Panc1 (cell line): ENCODE measurements at regions not wholly inside any gene's neighbourhood (a gene's known extent, or its start where the extent isn't known, plus 50 kb on each side); places are given as distances from the start of the nearest gene placed in this dataset.

Experiments used
- ATAC-seq: fragments of 200-7000 bp; cut with Tn5 transposase; 2 replicates; pipeline ENCODE4 v1.9.1; 2020; ENCODE audit warnings: mild to moderate bottlenecking, moderate library complexity
- BruUV-seq: library from RNA; stranded (reverse); fragments of 400-500 nt; replicated peaks from 2 replicates; lab custom pipeline; 2021; lab: Mats Ljungman, UMichigan
- CTCF ChIA-PET: fragments of 300-600 bp; sonication (Branson Sonifier 250); formaldehyde crosslinking; loops from one replicate; lab custom pipeline; 2022; ENCODE audit warnings: antibody characterized with exemption; lab: Charles Lee
- POLR2A ChIA-PET: fragments of 300-600 bp; sonication (Branson Sonifier 250); formaldehyde crosslinking; loops from one replicate; lab custom pipeline; 2022; ENCODE audit warnings: antibody characterized with exemption; lab: Charles Lee
- DNase-seq: peaks from one replicate; pipeline ENCODE4 v3.0.0-alpha.2; 2010; ENCODE audit warnings: low read depth, low spot score
- H3K27ac ChIP-seq: 2 replicates; pipeline ENCODE4 v1.5.1; 2011; ENCODE audit warnings: mild to moderate bottlenecking, low read length, inconsistent platforms
- H3K27me3 ChIP-seq: fragments of 200-500 bp; sonication (Bioruptor generic); 2 replicates; pipeline ENCODE4 v1.6.0; 2014; ENCODE audit warnings: low read length, inconsistent platforms; ENCODE audit not compliant: control insufficient read depth, insufficient read depth
- H3K36me3 ChIP-seq: fragments of 200-500 bp; sonication (Bioruptor generic); 2 replicates; pipeline ENCODE4 v1.5.1; 2014; ENCODE audit warnings: inconsistent platforms, mild to moderate bottlenecking, low read length, moderate library complexity; ENCODE audit not compliant: control insufficient read depth, insufficient read depth
- H3K4me1 ChIP-seq: 2 replicates; pipeline ENCODE4 v1.5.1; 2011; ENCODE audit warnings: inconsistent platforms, mild to moderate bottlenecking, low read length, moderate library complexity; ENCODE audit not compliant: control insufficient read depth, insufficient read depth
- H3K4me3 ChIP-seq, 2 experiments: 2 replicates each; pipeline ENCODE4 v1.5.1; 2011 to 2012; ENCODE audit warnings: low read depth in 2 of 2, low read length in 2 of 2, mild to moderate bottlenecking in 2 of 2, inconsistent platforms in 1 of 2, moderate library complexity in 1 of 2
- H3K9me3 ChIP-seq: fragments of 200-500 bp; sonication (Bioruptor generic); 2 replicates; pipeline ENCODE4 v1.5.1; 2014; ENCODE audit warnings: low read depth, mild to moderate bottlenecking, inconsistent platforms, low read length, moderate library complexity; ENCODE audit not compliant: control insufficient read depth, insufficient read depth
- POLR2AphosphoS5 ChIP-seq: IDR thresholded peaks from 2 replicates; pipeline ENCODE4 v1.6.1; 2012; ENCODE audit warnings: mild to moderate bottlenecking, low read depth, low read length, moderate library complexity
- SIN3A ChIP-seq: IDR thresholded peaks from 2 replicates; pipeline ENCODE4 v1.6.1; 2012; ENCODE audit warnings: low read depth, mild to moderate bottlenecking, low read length, moderate library complexity, borderline replicate concordance; ENCODE audit not compliant: insufficient read depth
- TCF7L2 ChIP-seq: IDR thresholded peaks from 2 replicates; pipeline ENCODE4 v1.6.1; 2011; ENCODE audit warnings: mild to moderate bottlenecking, low read depth, low read length, inconsistent platforms
- in situ Hi-C: cut with HindIII; loops from 2 replicates; pipeline ENCODE4 v1.10.0; 2016; ENCODE audit warnings: low sequenced_read_pairs, low pct_unique_long_range_greater_than_20kb
- intact Hi-C: fragments of 100-400 bp; cut with micrococcal nuclease; formaldehyde crosslinking; loops from one replicate; pipeline ENCODE4 v1.10.0; 2022; ENCODE audit not compliant: unreplicated experiment
- TF ChIP-seq, protein P1 (sequence below), 2 experiments: IDR thresholded peaks; 2 replicates each; pipeline ENCODE4 v1.6.1; 2011 to 2012; ENCODE audit warnings: low read depth in 2 of 2, control low read depth in 1 of 2, low read length in 1 of 2, mild to moderate bottlenecking in 1 of 2, moderate library complexity in 1 of 2; ENCODE audit not compliant: insufficient read depth in 1 of 2
- TF ChIP-seq, protein P2 (sequence below): fragments of 450-650 bp; IDR thresholded peaks from 2 replicates; pipeline ENCODE4 v1.5.1; 2017; ENCODE audit warnings: mild to moderate bottlenecking

DNA sequence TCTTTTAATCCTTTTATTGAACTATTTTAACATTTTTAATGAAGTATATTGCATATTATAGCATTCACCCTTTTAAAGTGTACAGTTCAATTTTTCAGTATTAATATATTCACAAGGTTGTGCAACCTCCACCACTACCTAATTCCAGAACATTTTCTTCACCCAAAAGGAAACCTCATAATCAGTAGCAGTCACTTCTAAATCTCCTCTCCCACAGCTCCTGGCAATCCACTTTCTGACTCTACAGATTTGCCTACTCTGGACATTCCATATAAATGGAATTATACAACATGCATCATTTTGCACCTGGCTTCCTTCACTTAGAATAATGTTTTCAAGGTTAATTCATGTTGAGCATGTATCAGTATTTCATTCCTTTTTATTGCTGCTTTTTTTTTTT is 55.0 kb upstream of the HRH1 start:
- intact Hi-C loops (no loop called here), in situ Hi-C loops (no loop called here)
- no peak overlapping the region for H3K27ac ChIP-seq
- BruUV-seq = no TSS peak
- H3K4me3 ChIP-seq = no peak overlapping the region
- POLR2A ChIA-PET = no interaction called here
- peaks cover 3% of the 10 kb centered on the region for H3K4me1 ChIP-seq
- H3K9me3 ChIP-seq = no peaks in the 10 kb centered on the region
- H3K27me3 ChIP-seq = no peaks in the 10 kb centered on the region
- no peak for ATAC-seq
- CTCF ChIA-PET = interaction anchor here (0.6 kb wide), 1 partner anchor 236 kb away, joined by 3 read pairs; no protein-coding TSS in a partner anchor
- TF ChIP-seq TCF7L2 (no peak), POLR2AphosphoS5 (no peak), SIN3A (no peak)
- TF ChIP-seq, protein P1, sequence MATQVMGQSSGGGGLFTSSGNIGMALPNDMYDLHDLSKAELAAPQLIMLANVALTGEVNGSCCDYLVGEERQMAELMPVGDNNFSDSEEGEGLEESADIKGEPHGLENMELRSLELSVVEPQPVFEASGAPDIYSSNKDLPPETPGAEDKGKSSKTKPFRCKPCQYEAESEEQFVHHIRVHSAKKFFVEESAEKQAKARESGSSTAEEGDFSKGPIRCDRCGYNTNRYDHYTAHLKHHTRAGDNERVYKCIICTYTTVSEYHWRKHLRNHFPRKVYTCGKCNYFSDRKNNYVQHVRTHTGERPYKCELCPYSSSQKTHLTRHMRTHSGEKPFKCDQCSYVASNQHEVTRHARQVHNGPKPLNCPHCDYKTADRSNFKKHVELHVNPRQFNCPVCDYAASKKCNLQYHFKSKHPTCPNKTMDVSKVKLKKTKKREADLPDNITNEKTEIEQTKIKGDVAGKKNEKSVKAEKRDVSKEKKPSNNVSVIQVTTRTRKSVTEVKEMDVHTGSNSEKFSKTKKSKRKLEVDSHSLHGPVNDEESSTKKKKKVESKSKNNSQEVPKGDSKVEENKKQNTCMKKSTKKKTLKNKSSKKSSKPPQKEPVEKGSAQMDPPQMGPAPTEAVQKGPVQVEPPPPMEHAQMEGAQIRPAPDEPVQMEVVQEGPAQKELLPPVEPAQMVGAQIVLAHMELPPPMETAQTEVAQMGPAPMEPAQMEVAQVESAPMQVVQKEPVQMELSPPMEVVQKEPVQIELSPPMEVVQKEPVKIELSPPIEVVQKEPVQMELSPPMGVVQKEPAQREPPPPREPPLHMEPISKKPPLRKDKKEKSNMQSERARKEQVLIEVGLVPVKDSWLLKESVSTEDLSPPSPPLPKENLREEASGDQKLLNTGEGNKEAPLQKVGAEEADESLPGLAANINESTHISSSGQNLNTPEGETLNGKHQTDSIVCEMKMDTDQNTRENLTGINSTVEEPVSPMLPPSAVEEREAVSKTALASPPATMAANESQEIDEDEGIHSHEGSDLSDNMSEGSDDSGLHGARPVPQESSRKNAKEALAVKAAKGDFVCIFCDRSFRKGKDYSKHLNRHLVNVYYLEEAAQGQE (IDR thresholded peaks at IDR 0.05; ENCODE audit: insufficient read depth in 1 of 2, low read depth in 2 of 2, low read length in 1 of 2) = no peak
- TF ChIP-seq, protein P2, sequence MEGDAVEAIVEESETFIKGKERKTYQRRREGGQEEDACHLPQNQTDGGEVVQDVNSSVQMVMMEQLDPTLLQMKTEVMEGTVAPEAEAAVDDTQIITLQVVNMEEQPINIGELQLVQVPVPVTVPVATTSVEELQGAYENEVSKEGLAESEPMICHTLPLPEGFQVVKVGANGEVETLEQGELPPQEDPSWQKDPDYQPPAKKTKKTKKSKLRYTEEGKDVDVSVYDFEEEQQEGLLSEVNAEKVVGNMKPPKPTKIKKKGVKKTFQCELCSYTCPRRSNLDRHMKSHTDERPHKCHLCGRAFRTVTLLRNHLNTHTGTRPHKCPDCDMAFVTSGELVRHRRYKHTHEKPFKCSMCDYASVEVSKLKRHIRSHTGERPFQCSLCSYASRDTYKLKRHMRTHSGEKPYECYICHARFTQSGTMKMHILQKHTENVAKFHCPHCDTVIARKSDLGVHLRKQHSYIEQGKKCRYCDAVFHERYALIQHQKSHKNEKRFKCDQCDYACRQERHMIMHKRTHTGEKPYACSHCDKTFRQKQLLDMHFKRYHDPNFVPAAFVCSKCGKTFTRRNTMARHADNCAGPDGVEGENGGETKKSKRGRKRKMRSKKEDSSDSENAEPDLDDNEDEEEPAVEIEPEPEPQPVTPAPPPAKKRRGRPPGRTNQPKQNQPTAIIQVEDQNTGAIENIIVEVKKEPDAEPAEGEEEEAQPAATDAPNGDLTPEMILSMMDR = no peak
- no peaks in the 10 kb centered on the region for H3K36me3 ChIP-seq
- DNase-seq = no peak
